GM12878 (cell line): ENCODE measurements at regions not wholly inside any gene's neighbourhood (a gene's known extent, or its start where the extent isn't known, plus 50 kb on each side); places are given as distances from the start of the nearest gene placed in this dataset.

Experiments
- ATF7 ChIP-seq: fragments of 450-650 bp; IDR thresholded peaks from 2 replicates; pipeline ENCODE4 v1.6.1; 2016; ENCODE audit warnings: low read depth, mild to moderate bottlenecking
- CREB1 ChIP-seq: IDR thresholded peaks from 2 replicates; pipeline ENCODE4 v1.6.1; 2012; ENCODE audit warnings: low read depth, mild to moderate bottlenecking, inconsistent platforms
- EZH2 ChIP-seq: IDR thresholded peaks from 2 replicates; pipeline ENCODE4 v1.6.1; 2012; ENCODE audit warnings: low read depth, mild to moderate bottlenecking, control low read depth, inconsistent platforms, low read length, borderline replicate concordance; ENCODE audit not compliant: control insufficient read depth
- HCFC1 ChIP-seq: fragments of 150-350 bp; IDR thresholded peaks from 2 replicates; pipeline ENCODE4 v1.6.1; 2014; ENCODE audit warnings: low read length
- POLR2AphosphoS2 ChIP-seq: IDR thresholded peaks from 2 replicates; pipeline ENCODE4 v1.6.1; 2011; ENCODE audit warnings: low read depth, mild to moderate bottlenecking, low read length, improper control_type of control experiment, moderate library complexity
- POLR2AphosphoS5 ChIP-seq: IDR thresholded peaks from 2 replicates; pipeline ENCODE4 v1.6.1; 2011; ENCODE audit warnings: mild to moderate bottlenecking, low read length, inconsistent platforms
- SMAD1 ChIP-seq: fragments of 450-650 bp; IDR thresholded peaks from 2 replicates; pipeline ENCODE4 v1.6.1; 2018; ENCODE audit warnings: mild to moderate bottlenecking, low read depth; ENCODE audit not compliant: partially characterized antibody
- STAT3 ChIP-seq: IDR thresholded peaks from 2 replicates; pipeline ENCODE4 v1.6.1; 2011; ENCODE audit warnings: low read depth, low read length, improper control_type of control experiment
- YBX1 ChIP-seq: fragments of 450-650 bp; IDR thresholded peaks from 2 replicates; pipeline ENCODE4 v1.6.1; 2016; ENCODE audit warnings: antibody characterized with exemption
- ZNF217 ChIP-seq: fragments of 450-650 bp; IDR thresholded peaks from 2 replicates; pipeline ENCODE4 v1.6.1; 2017; ENCODE audit warnings: antibody characterized with exemption, mild to moderate bottlenecking
- TF ChIP-seq, protein P1 (sequence below): fragments of 150-350 bp; IDR thresholded peaks from 2 replicates; pipeline ENCODE4 v1.6.1; 2016; ENCODE audit warnings: low read depth, low read length
- TF ChIP-seq, protein P2 (sequence below), 3 experiments: IDR thresholded peaks in 2 of 3; conservative IDR thresholded peaks in 1 of 3; 2 replicates each; pipeline ENCODE4 v1.5.1; 2011; ENCODE audit warnings: low read depth in 3 of 3, low read length in 3 of 3, mild to moderate bottlenecking in 3 of 3, control low read depth in 2 of 3, moderate library complexity in 2 of 3, inconsistent platforms in 1 of 3, mixed read lengths in 1 of 3; ENCODE audit not compliant: control insufficient read depth in 2 of 3, insufficient read depth in 1 of 3; ENCODE audit errors: extremely low read depth in 1 of 3
- TF ChIP-seq, protein P3 (sequence below): fragments of 150-350 bp; IDR thresholded peaks from 2 replicates; pipeline ENCODE4 v1.6.1; 2014; ENCODE audit warnings: mild to moderate bottlenecking, low read depth, low read length
- TF ChIP-seq, protein P4 (sequence below): IDR thresholded peaks from 2 replicates; pipeline ENCODE4 v1.6.1; 2012; ENCODE audit warnings: low read depth, low read length, improper control_type of control experiment

DNA sequence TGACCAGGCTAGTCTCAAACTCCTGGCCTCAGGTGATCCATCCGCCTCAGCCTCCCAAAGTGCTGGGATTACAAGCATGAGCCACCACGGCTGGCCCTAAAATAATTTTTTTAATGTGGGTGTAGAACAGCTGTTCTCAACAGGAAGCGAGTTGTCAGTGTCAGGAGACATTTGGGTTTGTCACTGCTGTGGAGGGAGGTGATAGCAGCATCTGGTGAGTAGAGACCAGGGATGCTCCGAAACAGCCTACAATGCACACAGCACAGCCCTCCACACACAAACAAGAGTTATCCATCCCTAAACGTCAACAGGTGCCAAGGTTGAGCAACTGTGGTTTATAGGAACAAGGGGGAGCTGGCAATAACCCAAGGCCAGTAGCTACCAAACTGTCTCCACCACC is 243.4 kb upstream of the STS start:
- TF ChIP-seq, protein P1, sequence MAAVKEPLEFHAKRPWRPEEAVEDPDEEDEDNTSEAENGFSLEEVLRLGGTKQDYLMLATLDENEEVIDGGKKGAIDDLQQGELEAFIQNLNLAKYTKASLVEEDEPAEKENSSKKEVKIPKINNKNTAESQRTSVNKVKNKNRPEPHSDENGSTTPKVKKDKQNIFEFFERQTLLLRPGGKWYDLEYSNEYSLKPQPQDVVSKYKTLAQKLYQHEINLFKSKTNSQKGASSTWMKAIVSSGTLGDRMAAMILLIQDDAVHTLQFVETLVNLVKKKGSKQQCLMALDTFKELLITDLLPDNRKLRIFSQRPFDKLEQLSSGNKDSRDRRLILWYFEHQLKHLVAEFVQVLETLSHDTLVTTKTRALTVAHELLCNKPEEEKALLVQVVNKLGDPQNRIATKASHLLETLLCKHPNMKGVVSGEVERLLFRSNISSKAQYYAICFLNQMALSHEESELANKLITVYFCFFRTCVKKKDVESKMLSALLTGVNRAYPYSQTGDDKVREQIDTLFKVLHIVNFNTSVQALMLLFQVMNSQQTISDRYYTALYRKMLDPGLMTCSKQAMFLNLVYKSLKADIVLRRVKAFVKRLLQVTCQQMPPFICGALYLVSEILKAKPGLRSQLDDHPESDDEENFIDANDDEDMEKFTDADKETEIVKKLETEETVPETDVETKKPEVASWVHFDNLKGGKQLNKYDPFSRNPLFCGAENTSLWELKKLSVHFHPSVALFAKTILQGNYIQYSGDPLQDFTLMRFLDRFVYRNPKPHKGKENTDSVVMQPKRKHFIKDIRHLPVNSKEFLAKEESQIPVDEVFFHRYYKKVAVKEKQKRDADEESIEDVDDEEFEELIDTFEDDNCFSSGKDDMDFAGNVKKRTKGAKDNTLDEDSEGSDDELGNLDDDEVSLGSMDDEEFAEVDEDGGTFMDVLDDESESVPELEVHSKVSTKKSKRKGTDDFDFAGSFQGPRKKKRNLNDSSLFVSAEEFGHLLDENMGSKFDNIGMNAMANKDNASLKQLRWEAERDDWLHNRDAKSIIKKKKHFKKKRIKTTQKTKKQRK: no peak
- no peak for TF ChIP-seq YBX1
- TF ChIP-seq STAT3: no peak
- no peak for TF ChIP-seq ZNF217
- no peak for TF ChIP-seq SMAD1
- TF ChIP-seq POLR2AphosphoS5: no peak
- no peak for TF ChIP-seq EZH2
- no peak for TF ChIP-seq CREB1
- TF ChIP-seq ATF7: no peak
- no peak for TF ChIP-seq POLR2AphosphoS2
- TF ChIP-seq, protein P2, sequence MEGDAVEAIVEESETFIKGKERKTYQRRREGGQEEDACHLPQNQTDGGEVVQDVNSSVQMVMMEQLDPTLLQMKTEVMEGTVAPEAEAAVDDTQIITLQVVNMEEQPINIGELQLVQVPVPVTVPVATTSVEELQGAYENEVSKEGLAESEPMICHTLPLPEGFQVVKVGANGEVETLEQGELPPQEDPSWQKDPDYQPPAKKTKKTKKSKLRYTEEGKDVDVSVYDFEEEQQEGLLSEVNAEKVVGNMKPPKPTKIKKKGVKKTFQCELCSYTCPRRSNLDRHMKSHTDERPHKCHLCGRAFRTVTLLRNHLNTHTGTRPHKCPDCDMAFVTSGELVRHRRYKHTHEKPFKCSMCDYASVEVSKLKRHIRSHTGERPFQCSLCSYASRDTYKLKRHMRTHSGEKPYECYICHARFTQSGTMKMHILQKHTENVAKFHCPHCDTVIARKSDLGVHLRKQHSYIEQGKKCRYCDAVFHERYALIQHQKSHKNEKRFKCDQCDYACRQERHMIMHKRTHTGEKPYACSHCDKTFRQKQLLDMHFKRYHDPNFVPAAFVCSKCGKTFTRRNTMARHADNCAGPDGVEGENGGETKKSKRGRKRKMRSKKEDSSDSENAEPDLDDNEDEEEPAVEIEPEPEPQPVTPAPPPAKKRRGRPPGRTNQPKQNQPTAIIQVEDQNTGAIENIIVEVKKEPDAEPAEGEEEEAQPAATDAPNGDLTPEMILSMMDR (IDR thresholded peaks at IDR 0.05 in 2 of 3, conservative IDR thresholded peaks at IDR 0.05 in 1 of 3; ENCODE audit: control insufficient read depth in 2 of 3, extremely low read depth in 1 of 3, insufficient read depth in 1 of 3, low read depth in 3 of 3, low read length in 3 of 3): no peak
- no peak for TF ChIP-seq HCFC1
- TF ChIP-seq, protein P3, sequence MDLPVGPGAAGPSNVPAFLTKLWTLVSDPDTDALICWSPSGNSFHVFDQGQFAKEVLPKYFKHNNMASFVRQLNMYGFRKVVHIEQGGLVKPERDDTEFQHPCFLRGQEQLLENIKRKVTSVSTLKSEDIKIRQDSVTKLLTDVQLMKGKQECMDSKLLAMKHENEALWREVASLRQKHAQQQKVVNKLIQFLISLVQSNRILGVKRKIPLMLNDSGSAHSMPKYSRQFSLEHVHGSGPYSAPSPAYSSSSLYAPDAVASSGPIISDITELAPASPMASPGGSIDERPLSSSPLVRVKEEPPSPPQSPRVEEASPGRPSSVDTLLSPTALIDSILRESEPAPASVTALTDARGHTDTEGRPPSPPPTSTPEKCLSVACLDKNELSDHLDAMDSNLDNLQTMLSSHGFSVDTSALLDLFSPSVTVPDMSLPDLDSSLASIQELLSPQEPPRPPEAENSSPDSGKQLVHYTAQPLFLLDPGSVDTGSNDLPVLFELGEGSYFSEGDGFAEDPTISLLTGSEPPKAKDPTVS: no peak
- TF ChIP-seq, protein P4, sequence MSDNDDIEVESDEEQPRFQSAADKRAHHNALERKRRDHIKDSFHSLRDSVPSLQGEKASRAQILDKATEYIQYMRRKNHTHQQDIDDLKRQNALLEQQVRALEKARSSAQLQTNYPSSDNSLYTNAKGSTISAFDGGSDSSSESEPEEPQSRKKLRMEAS: no peak
